Epithelial cell of esophagus (primary cell): ENCODE measurements at regions not wholly inside any gene's neighbourhood (a gene's known extent, or its start where the extent isn't known, plus 50 kb on each side); places are given as distances from the start of the nearest gene placed in this dataset.

Experiments used
- DNase-seq: peaks from one replicate; pipeline ENCODE4 v3.0.0; 2010; ENCODE audit warnings: low read depth
- H3K4me3 ChIP-seq: 2 replicates; pipeline ENCODE4 v1.5.1; 2011; ENCODE audit warnings: mild to moderate bottlenecking, low read length, control low read depth
- TF ChIP-seq, protein P1 (sequence below): IDR thresholded peaks from 2 replicates; pipeline ENCODE4 v1.5.1; 2011; ENCODE audit warnings: low read depth, mild to moderate bottlenecking, low read length, control low read depth, inconsistent platforms; ENCODE audit not compliant: insufficient read depth; ENCODE audit errors: missing control alignments

DNA sequence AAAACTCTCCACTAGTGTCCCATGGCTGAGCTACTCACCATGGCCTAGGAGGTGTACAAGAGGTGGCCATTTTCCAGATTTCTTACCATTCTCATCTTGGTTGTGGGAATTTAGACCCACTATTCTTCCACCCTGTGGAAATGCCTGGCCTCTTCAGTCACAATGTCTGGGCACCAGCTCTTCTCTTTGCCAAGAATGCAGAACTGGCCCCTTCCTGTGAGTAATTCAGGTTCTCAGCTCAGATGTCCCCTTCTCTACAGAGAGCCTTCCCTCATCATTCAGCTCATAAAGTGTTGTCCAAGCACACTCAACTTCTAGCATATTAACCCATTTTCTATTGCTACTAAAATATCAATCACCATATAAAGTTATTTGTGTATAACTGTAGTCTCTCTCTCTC, 575.5 kb upstream of the KCNMB2 start:
- DNase-seq = no peak
- TF ChIP-seq, protein P1, sequence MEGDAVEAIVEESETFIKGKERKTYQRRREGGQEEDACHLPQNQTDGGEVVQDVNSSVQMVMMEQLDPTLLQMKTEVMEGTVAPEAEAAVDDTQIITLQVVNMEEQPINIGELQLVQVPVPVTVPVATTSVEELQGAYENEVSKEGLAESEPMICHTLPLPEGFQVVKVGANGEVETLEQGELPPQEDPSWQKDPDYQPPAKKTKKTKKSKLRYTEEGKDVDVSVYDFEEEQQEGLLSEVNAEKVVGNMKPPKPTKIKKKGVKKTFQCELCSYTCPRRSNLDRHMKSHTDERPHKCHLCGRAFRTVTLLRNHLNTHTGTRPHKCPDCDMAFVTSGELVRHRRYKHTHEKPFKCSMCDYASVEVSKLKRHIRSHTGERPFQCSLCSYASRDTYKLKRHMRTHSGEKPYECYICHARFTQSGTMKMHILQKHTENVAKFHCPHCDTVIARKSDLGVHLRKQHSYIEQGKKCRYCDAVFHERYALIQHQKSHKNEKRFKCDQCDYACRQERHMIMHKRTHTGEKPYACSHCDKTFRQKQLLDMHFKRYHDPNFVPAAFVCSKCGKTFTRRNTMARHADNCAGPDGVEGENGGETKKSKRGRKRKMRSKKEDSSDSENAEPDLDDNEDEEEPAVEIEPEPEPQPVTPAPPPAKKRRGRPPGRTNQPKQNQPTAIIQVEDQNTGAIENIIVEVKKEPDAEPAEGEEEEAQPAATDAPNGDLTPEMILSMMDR = no peak
- no peak overlapping the region for H3K4me3 ChIP-seq

DNA sequence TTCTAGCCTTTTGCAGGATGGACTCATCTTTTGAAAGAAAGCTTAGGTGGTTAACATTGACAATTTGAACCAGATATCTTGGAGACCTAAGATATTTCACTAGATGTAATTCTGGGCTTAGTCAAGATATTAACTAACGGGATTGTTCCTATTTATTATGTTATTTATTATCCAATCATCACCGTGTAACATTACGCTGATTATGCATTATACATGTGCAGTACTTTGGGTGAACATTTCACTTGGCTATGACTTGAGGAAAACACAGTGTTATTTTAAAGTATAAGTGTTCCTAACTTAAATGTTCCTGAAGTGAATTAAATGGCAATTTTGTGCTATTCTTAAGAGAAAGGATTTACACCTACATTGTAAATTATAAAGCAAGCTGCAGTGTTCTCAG, 574.5 kb upstream of the KCNMB2 start:
- TF ChIP-seq, protein P1 = no peak
- no peak overlapping the region for H3K4me3 ChIP-seq

DNA sequence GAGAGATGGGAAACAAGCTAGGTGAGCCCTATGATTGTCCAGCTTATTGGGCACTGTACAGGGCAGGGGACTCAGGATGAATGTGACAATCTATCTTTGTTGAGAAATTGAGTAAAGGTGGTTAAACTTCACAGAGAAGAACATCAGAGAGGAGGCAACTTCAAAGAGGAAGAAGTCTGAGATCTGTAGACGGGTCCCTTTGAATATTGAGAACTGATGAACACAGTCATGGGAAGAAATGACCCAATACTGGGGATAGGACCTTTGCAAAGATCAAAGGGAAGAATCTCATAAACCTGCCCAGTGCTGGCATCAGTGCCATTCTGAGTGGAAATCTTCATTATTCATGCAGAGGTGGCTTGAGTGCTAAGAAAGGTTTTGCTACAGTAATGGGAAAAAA, 569.7 kb upstream of the KCNMB2 start:
- TF ChIP-seq, protein P1 = no peak
- H3K4me3 ChIP-seq = no peak overlapping the region
- DNase-seq = no peak

More for the DNA sequence above, 574.5 kb upstream of the KCNMB2 start:
- DNase-seq = no peak

DNA sequence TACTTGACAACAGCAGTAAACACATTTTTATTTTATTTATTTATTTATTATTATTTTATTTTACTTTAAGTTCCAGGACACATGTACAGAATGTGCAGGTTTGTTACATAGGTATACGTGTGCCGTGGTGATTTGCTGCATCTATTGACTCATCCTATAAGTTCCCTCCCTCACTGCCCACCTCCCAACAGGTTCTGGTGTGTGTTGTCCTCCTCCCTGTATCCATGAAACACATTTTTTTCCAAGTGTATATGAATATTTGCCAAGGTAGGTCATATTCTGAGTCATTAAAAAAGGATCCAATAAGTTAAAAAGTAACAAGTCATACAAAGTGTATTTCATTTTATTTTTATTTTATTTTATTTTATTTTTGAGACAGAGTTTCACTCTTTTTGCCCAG, 567.3 kb upstream of the KCNMB2 start:
- TF ChIP-seq, protein P1 = no peak
- peak; percentile 58 for DNase-seq
- H3K4me3 ChIP-seq = no peak overlapping the region

DNA sequence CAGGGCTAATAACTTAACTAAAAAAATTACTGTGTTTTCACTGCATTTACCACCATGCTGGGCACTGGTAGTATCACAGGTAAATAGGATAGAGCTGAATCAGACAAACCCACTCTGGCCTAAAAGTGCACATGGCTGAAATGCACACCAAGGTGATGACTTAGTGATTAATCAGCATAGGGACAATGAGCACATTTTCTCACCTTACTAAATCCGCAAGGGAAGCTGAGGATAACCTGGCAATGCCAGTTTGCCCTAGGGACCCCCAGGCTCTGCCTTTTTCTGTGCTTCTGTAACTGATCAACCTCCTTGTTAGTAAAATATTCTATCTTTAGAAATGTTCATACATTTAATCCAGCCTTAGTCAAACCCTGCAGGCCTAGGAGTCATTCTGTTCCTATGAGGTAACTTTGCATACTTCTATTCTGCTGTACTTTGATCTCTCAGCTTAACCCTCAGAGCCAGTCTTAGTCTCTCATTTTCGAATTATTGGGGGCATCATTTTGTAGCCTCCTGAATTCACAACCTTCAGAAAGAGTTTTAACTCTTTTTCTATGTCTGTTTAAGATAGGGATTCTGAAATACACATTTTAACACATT, 562.9 kb upstream of the KCNMB2 start:
- H3K4me3 ChIP-seq = no peak overlapping the region
- TF ChIP-seq, protein P1 = no peak
- DNase-seq = peak; percentile 73

DNA sequence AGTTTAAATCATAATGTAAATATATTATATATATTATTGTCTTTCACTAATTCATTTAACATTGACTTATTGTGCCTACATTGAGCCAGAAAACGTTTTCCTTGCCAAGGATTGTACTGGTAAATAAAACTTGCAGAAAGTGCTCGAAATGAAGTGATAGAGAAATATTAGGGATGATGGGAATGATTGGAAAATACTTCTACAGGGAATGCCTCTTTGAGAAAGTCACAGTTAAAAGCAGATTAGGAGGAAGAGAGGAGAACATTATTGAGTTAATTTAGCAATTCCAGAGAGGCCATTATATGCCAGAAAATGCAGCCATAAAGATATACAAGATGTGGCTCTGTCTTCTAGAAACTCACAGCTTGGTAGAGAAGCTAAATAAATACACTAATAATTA, 560.0 kb upstream of the KCNMB2 start:
- no peak for DNase-seq
- H3K4me3 ChIP-seq = no peak overlapping the region
- TF ChIP-seq, protein P1 = no peak

DNA sequence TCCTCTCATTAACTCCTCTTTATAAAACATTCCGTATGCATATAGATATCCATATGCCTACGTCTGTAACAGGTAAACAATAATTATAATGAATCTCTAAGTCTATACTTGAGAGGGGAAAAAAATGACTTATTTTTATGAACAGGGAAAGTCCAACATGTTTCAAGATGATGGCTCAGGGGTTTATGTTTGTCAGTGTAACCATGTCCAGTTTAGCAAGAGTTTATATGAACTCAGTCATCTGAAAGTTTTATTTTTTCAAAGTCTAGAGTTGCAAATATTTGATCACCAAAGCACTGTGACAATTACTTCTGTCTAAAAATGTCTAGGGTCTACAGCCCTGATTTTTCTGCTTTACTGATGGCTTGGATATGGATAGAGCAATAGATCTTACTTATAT, 559.4 kb upstream of the KCNMB2 start:
- DNase-seq = no peak
- no peak overlapping the region for H3K4me3 ChIP-seq
- TF ChIP-seq, protein P1 = no peak
